ENCODE measurements at regions not wholly inside any gene's neighbourhood (a gene's known extent, or its start where the extent isn't known, plus 50 kb on each side); places are given as distances from the start of the nearest gene placed in this dataset.

DNA sequence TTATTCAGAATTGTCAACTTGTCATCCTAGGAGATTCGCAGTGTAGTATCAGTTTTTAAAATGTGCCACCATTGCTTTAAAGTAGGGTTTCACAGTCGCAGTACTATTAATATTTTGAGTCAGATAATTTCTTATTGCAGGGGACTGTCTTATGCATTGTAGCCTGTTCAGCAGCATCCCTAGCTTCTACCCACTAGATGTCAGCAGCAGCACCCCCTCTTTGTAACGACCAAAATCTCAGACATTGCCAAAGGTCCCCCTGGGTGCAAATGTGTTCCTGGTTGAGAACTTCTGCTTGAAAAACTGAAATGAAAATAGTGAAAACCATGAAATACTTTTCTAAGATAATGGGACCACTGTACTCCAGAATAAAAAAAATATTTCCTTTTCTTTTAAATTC lies 474.8 kb downstream of the CNTN3 start:
- TF ChIP-seq EP300 (IDR thresholded peaks at IDR 0.05) (no peak), POLR2A (IDR thresholded peaks at IDR 0.05) (no peak), POLR2AphosphoS5 (IDR thresholded peaks at IDR 0.05) (no peak)
- TF ChIP-seq, protein P1, sequence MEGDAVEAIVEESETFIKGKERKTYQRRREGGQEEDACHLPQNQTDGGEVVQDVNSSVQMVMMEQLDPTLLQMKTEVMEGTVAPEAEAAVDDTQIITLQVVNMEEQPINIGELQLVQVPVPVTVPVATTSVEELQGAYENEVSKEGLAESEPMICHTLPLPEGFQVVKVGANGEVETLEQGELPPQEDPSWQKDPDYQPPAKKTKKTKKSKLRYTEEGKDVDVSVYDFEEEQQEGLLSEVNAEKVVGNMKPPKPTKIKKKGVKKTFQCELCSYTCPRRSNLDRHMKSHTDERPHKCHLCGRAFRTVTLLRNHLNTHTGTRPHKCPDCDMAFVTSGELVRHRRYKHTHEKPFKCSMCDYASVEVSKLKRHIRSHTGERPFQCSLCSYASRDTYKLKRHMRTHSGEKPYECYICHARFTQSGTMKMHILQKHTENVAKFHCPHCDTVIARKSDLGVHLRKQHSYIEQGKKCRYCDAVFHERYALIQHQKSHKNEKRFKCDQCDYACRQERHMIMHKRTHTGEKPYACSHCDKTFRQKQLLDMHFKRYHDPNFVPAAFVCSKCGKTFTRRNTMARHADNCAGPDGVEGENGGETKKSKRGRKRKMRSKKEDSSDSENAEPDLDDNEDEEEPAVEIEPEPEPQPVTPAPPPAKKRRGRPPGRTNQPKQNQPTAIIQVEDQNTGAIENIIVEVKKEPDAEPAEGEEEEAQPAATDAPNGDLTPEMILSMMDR (IDR thresholded peaks at IDR 0.05) = no peak

Data from stomach (tissue), 4 donors.